Endothelial cell of umbilical vein (primary cell): ENCODE measurements at regions not wholly inside any gene's neighbourhood (a gene's known extent, or its start where the extent isn't known, plus 50 kb on each side); places are given as distances from the start of the nearest gene placed in this dataset.

Source experiments
- BruUV-seq: library from RNA; stranded (reverse); fragments of 400-500 nt; replicated peaks from 2 replicates; lab custom pipeline; 2021; lab: Mats Ljungman, UMichigan
- CTCF ChIA-PET: fragments of 300-600, 350-600 bp; sonication (Branson Sonifier 250); formaldehyde crosslinking; loops from one replicate; lab custom pipeline; 2021; ENCODE audit warnings: antibody characterized with exemption, inconsistent platforms; lab: Charles Lee
- POLR2A ChIA-PET: fragments of 300-600, 350-600 bp; sonication (Branson Sonifier 250); formaldehyde crosslinking; loops from one replicate; lab custom pipeline; 2021; ENCODE audit warnings: antibody characterized with exemption, inconsistent platforms; lab: Charles Lee
- DNase-seq: peaks from one replicate; pipeline ENCODE4 v3.0.0-alpha.2; 2011; ENCODE audit warnings: low read depth, low spot score
- FAIRE-seq: peaks from 2 replicates; lab custom pipeline; 2011; peaks lifted over from hg19 to GRCh38; lab: Jason Lieb, UNC
- H2AFZ ChIP-seq: 2 replicates; pipeline ENCODE4 v1.6.0; 2012; ENCODE audit warnings: low read depth, low read length, control low read depth, inconsistent platforms
- H3K27ac ChIP-seq: 2 replicates; pipeline ENCODE4 v1.5.1; 2011; ENCODE audit warnings: low read depth, mild to moderate bottlenecking, control low read depth, low read length, moderate library complexity; ENCODE audit not compliant: insufficient read depth
- H3K27me3 ChIP-seq, 2 experiments: 2 replicates each; pipeline versions ENCODE4 v1.6.0 to v1.6.1; 2011; ENCODE audit warnings: low read length in 2 of 2, mixed read lengths in 1 of 2; ENCODE audit not compliant: control insufficient read depth in 2 of 2, insufficient read depth in 2 of 2
- H3K36me3 ChIP-seq, 2 experiments: 2 replicates in 1 of 2; 3 replicates in 1 of 2; pipeline ENCODE4 v1.5.1; 2011; ENCODE audit warnings: low read length in 2 of 2, mild to moderate bottlenecking in 1 of 2, moderate library complexity in 1 of 2; ENCODE audit not compliant: control insufficient read depth in 2 of 2, insufficient read depth in 2 of 2; ENCODE audit errors: extremely low read depth in 1 of 2
- H3K4me1 ChIP-seq: 3 replicates; pipeline ENCODE4 v1.5.1; 2011; ENCODE audit warnings: mild to moderate bottlenecking, low read length; ENCODE audit not compliant: control insufficient read depth, insufficient read depth; ENCODE audit errors: extremely low read depth
- H3K4me2 ChIP-seq: 2 replicates; pipeline ENCODE4 v1.6.1; 2011; ENCODE audit warnings: low read length, control low read depth, mixed read lengths; ENCODE audit not compliant: insufficient read depth
- H3K4me3 ChIP-seq, 3 experiments: fragments of 200-600 bp in 1 of 3; sonication (generic), shearing (Covaris generic) in 1 of 3; replicated peaks in 1 of 3; 2 replicates each; pipeline ENCODE4 v1.5.1; 2011 to 2016; ENCODE audit warnings: control low read depth in 3 of 3, low read length in 3 of 3, mild to moderate bottlenecking in 2 of 3, inconsistent platforms in 1 of 3, low read depth in 1 of 3, moderate library complexity in 1 of 3; ENCODE audit not compliant: insufficient read depth in 1 of 3
- H3K79me2 ChIP-seq: 2 replicates; pipeline ENCODE4 v1.6.0; 2012; ENCODE audit warnings: low read length, inconsistent platforms; ENCODE audit not compliant: control insufficient read depth, insufficient read depth
- H3K9ac ChIP-seq: replicated peaks from 2 replicates; pipeline ENCODE3; 2011; ENCODE audit warnings: low read length, control low read depth; ENCODE audit not compliant: insufficient read depth; ENCODE audit errors: extremely low read depth
- H3K9me1 ChIP-seq: replicated peaks from 3 replicates; pipeline ENCODE4 v1.6.0; 2011; ENCODE audit warnings: mild to moderate bottlenecking, low read length; ENCODE audit not compliant: control insufficient read depth, insufficient read depth; ENCODE audit errors: extremely low read depth
- H3K9me3 ChIP-seq: replicated peaks from 2 replicates; pipeline ENCODE4 v1.5.1; 2012; ENCODE audit warnings: low read length, inconsistent platforms; ENCODE audit not compliant: control insufficient read depth, insufficient read depth
- H4K20me1 ChIP-seq: replicated peaks from 2 replicates; pipeline ENCODE3; 2011; ENCODE audit warnings: mild to moderate bottlenecking, low read length; ENCODE audit not compliant: control insufficient read depth, insufficient read depth; ENCODE audit errors: extremely low read depth
- CTCF ChIP-seq, 2 donors: IDR thresholded peaks; 1 replicate in 1 of 2; 2 replicates in 1 of 2; pipeline ENCODE4 v1.5.1; 2011; ENCODE audit warnings: low read length in 2 of 2, mild to moderate bottlenecking in 2 of 2, moderate library complexity in 2 of 2, control low read depth in 1 of 2, inconsistent platforms in 1 of 2, low read depth in 1 of 2; ENCODE audit not compliant: insufficient read depth in 1 of 2; ENCODE audit errors: extremely low read depth in 1 of 2
- EZH2 ChIP-seq: IDR thresholded peaks from 2 replicates; pipeline ENCODE4 v1.6.1; 2012; ENCODE audit warnings: borderline replicate concordance, low read depth, mild to moderate bottlenecking, moderate library complexity, low read length, inconsistent platforms; ENCODE audit not compliant: severe bottlenecking
- JUN ChIP-seq: IDR thresholded peaks from 2 replicates; pipeline ENCODE4 v1.6.1; 2011; ENCODE audit warnings: borderline replicate concordance, low read depth; ENCODE audit not compliant: insufficient read length, insufficient read depth
- MAX ChIP-seq: IDR thresholded peaks from 2 replicates; pipeline ENCODE4 v1.6.1; 2011; ENCODE audit not compliant: insufficient read depth, insufficient read length
- MYC ChIP-seq: IDR thresholded peaks from one replicate; pipeline ENCODE4 v1.6.1; 2011; ENCODE audit warnings: mild to moderate bottlenecking, low read depth, low read length
- POLR2A ChIP-seq: IDR thresholded peaks from 2 replicates; pipeline ENCODE4 v1.6.1; 2012; ENCODE audit warnings: low read depth, mild to moderate bottlenecking, control low read depth, low read length
- POLR2AphosphoS5 ChIP-seq: IDR thresholded peaks from 2 replicates; pipeline ENCODE4 v1.6.1; 2012; ENCODE audit warnings: low read depth, mild to moderate bottlenecking, control low read depth, low read length, moderate library complexity; ENCODE audit not compliant: insufficient read depth
- dilution Hi-C: fragments of 300-500 bp; cut with MboI; formaldehyde crosslinking; loops from one replicate; pipeline ENCODE4 v1.15.0; 2019; ENCODE audit warnings: low sequenced_read_pairs; ENCODE audit not compliant: extremely low pct_ligation_motif_present
- intact Hi-C: fragments of 100-400 bp; cut with micrococcal nuclease; formaldehyde crosslinking; loops from one replicate; pipeline ENCODE4 v1.10.0; 2022

GRCh38 chr2:217617616-217618022, 385.2 kb downstream of the TNS1 start:
- intact Hi-C loops: no loop called here
- Histone ChIP-seq H3K27me3 (no peaks in the 10 kb centered on the region), H4K20me1 (no peaks in the 10 kb centered on the region), H3K9me1 (no peaks in the 10 kb centered on the region), H2AFZ (no peak overlapping the region), H3K4me3 (no peak overlapping the region), H3K9me3 (no peaks in the 10 kb centered on the region), H3K4me1 (no peaks in the 10 kb centered on the region), H3K27ac (no peak overlapping the region), H3K79me2 (no peaks in the 10 kb centered on the region), H3K9ac (no peak overlapping the region), H3K4me2 (no peak overlapping the region), H3K36me3 (no peaks in the 10 kb centered on the region)
- POLR2A ChIA-PET: no interaction called here
- DNase-seq: no peak
- BruUV-seq: no TSS peak
- CTCF ChIA-PET: interaction anchor here (0.7 to 1.3 kb wide), 2 partner anchors 33 to 159 kb away, joined by 3 to 4 read pairs; no protein-coding TSS in a partner anchor
- dilution Hi-C loops: no loop called here
- no peak for FAIRE-seq
- no peak for TF ChIP-seq POLR2AphosphoS5
- TF ChIP-seq JUN: no peak
- TF ChIP-seq MAX: no peak
- no peak for TF ChIP-seq MYC
- TF ChIP-seq POLR2A: no peak
- no peak for TF ChIP-seq CTCF (IDR thresholded peaks at IDR 0.05; ENCODE audit: extremely low read depth in 1 of 2, insufficient read depth in 1 of 2, low read depth in 1 of 2, low read length in 2 of 2)
- no peak for TF ChIP-seq EZH2
